Ascending aorta (tissue), 2 donors: ENCODE measurements at regions not wholly inside any gene's neighbourhood (a gene's known extent, or its start where the extent isn't known, plus 50 kb on each side); places are given as distances from the start of the nearest gene placed in this dataset.

Experiments used
- DNase-seq, 2 donors: peaks; one replicate each; pipeline ENCODE4 v3.0.0-alpha.2; 2019; ENCODE audit warnings: low spot score in 2 of 2
- H3K27ac ChIP-seq, 2 donors: fragments of 200-600 bp; sonication (generic); one replicate each; pipeline ENCODE4 v1.5.1; 2016 to 2017; ENCODE audit warnings: mild to moderate bottlenecking in 1 of 2
- H3K27me3 ChIP-seq: fragments of 200-600 bp; sonication (generic); one replicate; pipeline ENCODE4 v1.5.1; 2017
- H3K36me3 ChIP-seq, 2 donors: fragments of 200-600 bp; sonication (generic); one replicate each; pipeline ENCODE4 v1.5.1; 2016
- H3K4me1 ChIP-seq, 2 donors: fragments of 200-600 bp; sonication (generic); one replicate each; pipeline ENCODE4 v1.5.1; 2016 to 2017; ENCODE audit warnings: mild to moderate bottlenecking in 1 of 2
- H3K4me3 ChIP-seq, 2 donors: fragments of 200-600 bp; sonication (generic); one replicate each; pipeline ENCODE4 v1.5.1; 2016 to 2017; ENCODE audit warnings: mild to moderate bottlenecking in 1 of 2
- H3K9me3 ChIP-seq, 2 donors: fragments of 200-600 bp; sonication (generic); one replicate each; pipeline ENCODE4 v1.5.1; 2016
- CTCF ChIP-seq, 3 experiments: fragments of 200-600 bp in 2 of 3; fragments of 450-650 bp in 1 of 3; sonication (generic) in 2 of 3; IDR thresholded peaks; one replicate each; pipeline ENCODE4 v1.5.1; 2016 to 2019; ENCODE audit warnings: antibody characterized with exemption in 3 of 3, mild to moderate bottlenecking in 1 of 3, moderate library complexity in 1 of 3
- intact Hi-C: fragments of 100-400 bp; cut with DNase I; formaldehyde crosslinking; loops from one replicate; pipeline ENCODE4 v1.15.1; 2023

- Histone ChIP-seq H3K27me3 (no peaks in the 10 kb centered on the region), H3K27ac (no peak overlapping the region), H3K36me3 (no peaks in the 10 kb centered on the region), H3K4me3 (no peak overlapping the region), H3K9me3 (no peaks in the 10 kb centered on the region), H3K4me1 (no peaks in the 10 kb centered on the region)
- DNase-seq = no peak
- intact Hi-C loops = no loop called here
- TF ChIP-seq CTCF (IDR thresholded peaks at IDR 0.05) = no peak
These were observed 1023.6 kb upstream of the CITED2 start for GRCh38 chr6:140398076-140398475.

- intact Hi-C loops = no loop called here
- no peak overlapping the region for H3K27ac ChIP-seq
- no peaks in the 10 kb centered on the region for H3K9me3 ChIP-seq
- no peak overlapping the region for H3K4me3 ChIP-seq
- H3K27me3 ChIP-seq = no peaks in the 10 kb centered on the region
- no peak for DNase-seq
- H3K36me3 ChIP-seq = no peaks in the 10 kb centered on the region
- no peak for TF ChIP-seq CTCF (IDR thresholded peaks at IDR 0.05)
- H3K4me1 ChIP-seq = no peaks in the 10 kb centered on the region
These were observed 1022.7 kb upstream of the CITED2 start for GRCh38 chr6:140397106-140397505.

- TF ChIP-seq CTCF (IDR thresholded peaks at IDR 0.05) = no peak
- Histone ChIP-seq H3K4me3 (no peak overlapping the region), H3K27me3 (no peaks in the 10 kb centered on the region), H3K36me3 (no peaks in the 10 kb centered on the region), H3K9me3 (no peaks in the 10 kb centered on the region), H3K27ac (no peak overlapping the region), H3K4me1 (no peaks in the 10 kb centered on the region)
- intact Hi-C loops = no loop called here
- no peak for DNase-seq
These were observed 1019.5 kb upstream of the CITED2 start for GRCh38 chr6:140393665-140394540.

- no peak for TF ChIP-seq CTCF (IDR thresholded peaks at IDR 0.05)
- Histone ChIP-seq H3K9me3 (no peaks in the 10 kb centered on the region), H3K4me1 (no peaks in the 10 kb centered on the region), H3K36me3 (no peaks in the 10 kb centered on the region), H3K4me3 (no peak overlapping the region), H3K27ac (no peak overlapping the region), H3K27me3 (no peaks in the 10 kb centered on the region)
- intact Hi-C loops = no loop called here
- DNase-seq = no peak
These were observed 1014.4 kb upstream of the CITED2 start for GRCh38 chr6:140388815-140389214.

GRCh38 chr6:140388192-140388802, 1013.8 kb upstream of the CITED2 start:
- intact Hi-C loops = no loop called here
- H3K4me1 ChIP-seq = no peaks in the 10 kb centered on the region
- H3K9me3 ChIP-seq = no peaks in the 10 kb centered on the region
- DNase-seq = no peak
- TF ChIP-seq CTCF (IDR thresholded peaks at IDR 0.05) = no peak
- no peaks in the 10 kb centered on the region for H3K36me3 ChIP-seq
- H3K27ac ChIP-seq = no peak overlapping the region
- no peak overlapping the region for H3K4me3 ChIP-seq
- H3K27me3 ChIP-seq = no peaks in the 10 kb centered on the region
